ENCODE measurements at regions not wholly inside any gene's neighbourhood (a gene's known extent, or its start where the extent isn't known, plus 50 kb on each side); places are given as distances from the start of the nearest gene placed in this dataset.

GRCh38 chr5:111645303-111645838 is 111.6 kb downstream of the NREP start:
- in situ Hi-C loops (cut with MboI; ENCODE audit: low pct_unique_long_range_greater_than_20kb, low sequenced_read_pairs, unreplicated experiment): no loop called here
- TF ChIP-seq, protein P1, sequence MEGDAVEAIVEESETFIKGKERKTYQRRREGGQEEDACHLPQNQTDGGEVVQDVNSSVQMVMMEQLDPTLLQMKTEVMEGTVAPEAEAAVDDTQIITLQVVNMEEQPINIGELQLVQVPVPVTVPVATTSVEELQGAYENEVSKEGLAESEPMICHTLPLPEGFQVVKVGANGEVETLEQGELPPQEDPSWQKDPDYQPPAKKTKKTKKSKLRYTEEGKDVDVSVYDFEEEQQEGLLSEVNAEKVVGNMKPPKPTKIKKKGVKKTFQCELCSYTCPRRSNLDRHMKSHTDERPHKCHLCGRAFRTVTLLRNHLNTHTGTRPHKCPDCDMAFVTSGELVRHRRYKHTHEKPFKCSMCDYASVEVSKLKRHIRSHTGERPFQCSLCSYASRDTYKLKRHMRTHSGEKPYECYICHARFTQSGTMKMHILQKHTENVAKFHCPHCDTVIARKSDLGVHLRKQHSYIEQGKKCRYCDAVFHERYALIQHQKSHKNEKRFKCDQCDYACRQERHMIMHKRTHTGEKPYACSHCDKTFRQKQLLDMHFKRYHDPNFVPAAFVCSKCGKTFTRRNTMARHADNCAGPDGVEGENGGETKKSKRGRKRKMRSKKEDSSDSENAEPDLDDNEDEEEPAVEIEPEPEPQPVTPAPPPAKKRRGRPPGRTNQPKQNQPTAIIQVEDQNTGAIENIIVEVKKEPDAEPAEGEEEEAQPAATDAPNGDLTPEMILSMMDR (IDR thresholded peaks at IDR 0.05; ENCODE audit: extremely low read depth, insufficient read depth, missing control alignments): no peak
- DNase-seq (ENCODE audit: low spot score): no peak

- in situ Hi-C loops (cut with MboI; ENCODE audit: low pct_unique_long_range_greater_than_20kb, low sequenced_read_pairs, unreplicated experiment): no loop called here
- no peak for DNase-seq (ENCODE audit: low spot score)
- TF ChIP-seq, protein P1 (IDR thresholded peaks at IDR 0.05; ENCODE audit: extremely low read depth, insufficient read depth, missing control alignments): no peak
Measured at GRCh38 chr5:111643499-111643898, 113.5 kb downstream of the NREP start.

GRCh38 chr5:111641533-111642233 is 115.3 kb downstream of the NREP start:
- in situ Hi-C loops (cut with MboI; ENCODE audit: low pct_unique_long_range_greater_than_20kb, low sequenced_read_pairs, unreplicated experiment): no loop called here
- TF ChIP-seq, protein P1 (IDR thresholded peaks at IDR 0.05; ENCODE audit: extremely low read depth, insufficient read depth, missing control alignments): no peak
- no peak for DNase-seq (ENCODE audit: low spot score)

DNA sequence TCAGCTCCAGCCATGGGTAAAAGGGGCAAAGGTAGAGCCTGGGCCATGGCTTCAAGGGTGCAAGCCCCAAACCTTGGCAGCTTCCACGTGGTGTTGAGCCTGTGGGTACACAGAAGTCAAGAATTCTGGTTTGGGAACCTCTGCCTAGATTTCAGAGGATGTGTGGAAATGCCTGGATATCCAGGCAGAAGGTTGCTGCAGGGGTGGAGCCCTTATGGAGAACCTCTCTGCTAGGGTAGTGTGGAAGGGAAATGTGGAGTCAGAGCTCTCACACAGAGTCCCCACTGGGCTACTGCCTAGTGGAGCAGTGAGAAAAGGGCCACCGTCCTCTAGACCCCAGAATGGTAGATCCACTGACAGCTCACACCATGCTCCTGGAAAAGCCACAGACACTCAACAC is 117.1 kb downstream of the NREP start:
- in situ Hi-C loops (cut with MboI; ENCODE audit: low pct_unique_long_range_greater_than_20kb, low sequenced_read_pairs, unreplicated experiment): no loop called here
- TF ChIP-seq, protein P1 (IDR thresholded peaks at IDR 0.05; ENCODE audit: extremely low read depth, insufficient read depth, missing control alignments): no peak
- DNase-seq (ENCODE audit: low spot score): no peak

- in situ Hi-C loops (cut with MboI; ENCODE audit: low pct_unique_long_range_greater_than_20kb, low sequenced_read_pairs, unreplicated experiment): no loop called here
- no peak for DNase-seq (ENCODE audit: low spot score)
- TF ChIP-seq, protein P1 (IDR thresholded peaks at IDR 0.05; ENCODE audit: extremely low read depth, insufficient read depth, missing control alignments): no peak
Measured at GRCh38 chr5:111636736-111637135, 120.3 kb downstream of the NREP start.

DNA sequence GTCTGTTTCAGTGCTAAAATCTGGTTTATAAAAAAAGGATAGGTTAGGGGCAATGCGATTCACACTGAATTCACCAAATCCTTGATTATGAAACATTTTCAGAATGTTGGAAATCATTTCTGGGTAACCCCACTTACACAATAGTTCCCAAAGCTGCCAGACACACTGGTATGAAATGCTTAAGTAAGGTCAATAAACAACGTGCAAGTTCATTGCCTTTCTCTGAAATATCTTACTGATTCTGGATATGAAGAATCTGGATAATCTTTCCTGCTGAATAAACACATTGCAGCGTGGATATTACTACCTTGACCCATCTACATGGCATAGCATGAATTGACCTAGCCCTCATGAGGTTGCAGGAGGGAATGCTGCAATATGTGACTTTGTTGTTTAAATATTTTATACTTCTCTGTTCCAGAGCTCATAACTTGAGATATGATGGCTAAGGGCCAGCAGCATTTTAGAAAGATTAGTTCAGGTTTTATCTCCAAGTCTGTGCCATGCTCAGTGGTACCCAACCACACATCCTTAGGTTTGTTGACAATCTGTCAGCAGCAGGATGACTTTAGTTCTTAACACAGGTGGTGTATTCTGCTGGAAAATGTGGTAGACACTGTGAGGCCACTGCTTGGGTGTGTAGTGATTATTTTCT is 121.0 kb downstream of the NREP start:
- in situ Hi-C loops (cut with MboI; ENCODE audit: low pct_unique_long_range_greater_than_20kb, low sequenced_read_pairs, unreplicated experiment): no loop called here
- TF ChIP-seq, protein P1 (IDR thresholded peaks at IDR 0.05; ENCODE audit: extremely low read depth, insufficient read depth, missing control alignments): no peak
- DNase-seq (ENCODE audit: low spot score): no peak

Data from GM13977 (cell line).